ENCODE measurements at regions not wholly inside any gene's neighbourhood (a gene's known extent, or its start where the extent isn't known, plus 50 kb on each side); places are given as distances from the start of the nearest gene placed in this dataset.

GRCh38 chr2:63751901-63752300 lies 89.8 kb upstream of the UGP2 start:
- TF ChIP-seq, protein P1, sequence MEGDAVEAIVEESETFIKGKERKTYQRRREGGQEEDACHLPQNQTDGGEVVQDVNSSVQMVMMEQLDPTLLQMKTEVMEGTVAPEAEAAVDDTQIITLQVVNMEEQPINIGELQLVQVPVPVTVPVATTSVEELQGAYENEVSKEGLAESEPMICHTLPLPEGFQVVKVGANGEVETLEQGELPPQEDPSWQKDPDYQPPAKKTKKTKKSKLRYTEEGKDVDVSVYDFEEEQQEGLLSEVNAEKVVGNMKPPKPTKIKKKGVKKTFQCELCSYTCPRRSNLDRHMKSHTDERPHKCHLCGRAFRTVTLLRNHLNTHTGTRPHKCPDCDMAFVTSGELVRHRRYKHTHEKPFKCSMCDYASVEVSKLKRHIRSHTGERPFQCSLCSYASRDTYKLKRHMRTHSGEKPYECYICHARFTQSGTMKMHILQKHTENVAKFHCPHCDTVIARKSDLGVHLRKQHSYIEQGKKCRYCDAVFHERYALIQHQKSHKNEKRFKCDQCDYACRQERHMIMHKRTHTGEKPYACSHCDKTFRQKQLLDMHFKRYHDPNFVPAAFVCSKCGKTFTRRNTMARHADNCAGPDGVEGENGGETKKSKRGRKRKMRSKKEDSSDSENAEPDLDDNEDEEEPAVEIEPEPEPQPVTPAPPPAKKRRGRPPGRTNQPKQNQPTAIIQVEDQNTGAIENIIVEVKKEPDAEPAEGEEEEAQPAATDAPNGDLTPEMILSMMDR (IDR thresholded peaks at IDR 0.05 in 8 of 11, conservative IDR thresholded peaks at IDR 0.05 in 3 of 11) = no peak
- no peak for TF ChIP-seq POLR2A (IDR thresholded peaks at IDR 0.05)
